ENCODE measurements at regions not wholly inside any gene's neighbourhood (a gene's known extent, or its start where the extent isn't known, plus 50 kb on each side); places are given as distances from the start of the nearest gene placed in this dataset.

DNA sequence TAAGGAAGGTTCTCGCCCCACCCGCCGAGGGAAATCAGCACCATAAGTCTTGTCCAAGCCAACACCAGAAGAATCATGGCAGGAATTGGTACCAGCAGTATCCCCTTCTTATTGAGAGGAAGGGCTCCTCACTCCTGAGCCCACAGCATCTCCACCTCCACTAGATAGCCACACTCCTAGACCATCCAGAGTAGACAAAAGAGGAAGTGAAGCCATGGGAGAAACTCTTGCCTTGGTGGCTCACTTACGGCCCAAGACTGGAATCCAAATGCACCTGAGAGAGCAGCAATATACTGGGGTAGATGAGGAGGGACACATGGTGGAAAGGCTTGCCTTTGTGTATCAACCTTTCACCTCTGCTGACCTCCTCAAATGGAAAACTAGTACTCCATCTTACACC lies 255.3 kb upstream of the PRKX start:
- WGBS (ENCODE audit: insufficient coverage, low coverage, missing lambda C conversion rate), result 0% methylated on average over 4 of the region's 4 CpGs
- DNase-seq (ENCODE audit: extremely low read depth in 1 of 4, low spot score in 3 of 4), result no peak
- in situ Hi-C loops (cut with MboI), result no loop called here

DNA sequence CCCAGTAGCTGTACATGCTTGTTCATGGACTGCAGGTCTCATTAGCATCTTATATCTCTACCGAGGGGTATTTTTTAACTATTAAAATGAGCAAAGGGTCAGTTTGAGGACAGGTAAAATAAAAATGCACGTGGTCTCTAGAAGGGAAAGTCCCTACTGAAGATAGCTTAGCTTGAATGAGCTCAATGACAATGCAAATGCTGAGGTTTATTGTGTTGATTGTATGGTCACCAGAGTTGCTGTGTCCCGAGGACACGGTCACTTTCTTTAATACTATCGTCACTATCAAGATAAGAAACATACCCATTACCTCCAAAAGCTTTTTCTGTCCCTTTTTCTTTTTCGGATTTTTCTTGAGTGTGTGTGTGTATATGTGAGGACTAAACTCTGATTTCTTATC lies 250.5 kb upstream of the PRKX start:
- no peak for DNase-seq (ENCODE audit: extremely low read depth in 1 of 4, low spot score in 3 of 4)
- H3K79me2 ChIP-seq (ENCODE audit: control insufficient read depth, insufficient read depth, low read length), result no peaks in the 10 kb centered on the region
- POLR2A ChIA-PET, result no interaction called here
- no peaks in the 10 kb centered on the region for H3K9me1 ChIP-seq (ENCODE audit: control insufficient read depth, insufficient read depth, low read length)
- H3K9ac ChIP-seq (ENCODE audit: insufficient read depth in 1 of 2, low read depth in 2 of 2, low read length in 2 of 2), result no peak overlapping the region
- no peaks in the 10 kb centered on the region for H3K9me3 ChIP-seq (replicated peaks; ENCODE audit: control insufficient read depth, insufficient read depth, low read depth, low read length)
- 3% methylated on average over 6 of the region's 6 CpGs for WGBS (ENCODE audit: insufficient coverage, low coverage, missing lambda C conversion rate)
- in situ Hi-C loops (cut with MboI) (no loop called here), intact Hi-C loops (cut with micrococcal nuclease) (no loop called here)
- no peaks in the 10 kb centered on the region for H3K27me3 ChIP-seq (ENCODE audit: control insufficient read depth in 2 of 2, insufficient read depth in 2 of 2, low read length in 2 of 2)
- H3K36me3 ChIP-seq (ENCODE audit: control insufficient read depth, insufficient read depth, low read length), result no peaks in the 10 kb centered on the region
- TF ChIP-seq FOSL1 (tag; conservative IDR thresholded peaks at IDR 0.05) (no peak), RNF2 (IDR thresholded peaks at IDR 0.05) (no peak), ZFPM2 (CRISPR knock-in tag; IDR thresholded peaks at IDR 0.05) (no peak), ZBTB17 (CRISPR knock-in tag; IDR thresholded peaks at IDR 0.05) (no peak), TAL1 (IDR thresholded peaks at IDR 0.05) (no peak), ZNF830 (CRISPR knock-in tag; IDR thresholded peaks at IDR 0.05) (no peak), SP1 (CRISPR knock-in tag; IDR thresholded peaks at IDR 0.05) (no peak)
- TF ChIP-seq, protein P1, sequence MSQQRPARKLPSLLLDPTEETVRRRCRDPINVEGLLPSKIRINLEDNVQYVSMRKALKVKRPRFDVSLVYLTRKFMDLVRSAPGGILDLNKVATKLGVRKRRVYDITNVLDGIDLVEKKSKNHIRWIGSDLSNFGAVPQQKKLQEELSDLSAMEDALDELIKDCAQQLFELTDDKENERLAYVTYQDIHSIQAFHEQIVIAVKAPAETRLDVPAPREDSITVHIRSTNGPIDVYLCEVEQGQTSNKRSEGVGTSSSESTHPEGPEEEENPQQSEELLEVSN (IDR thresholded peaks at IDR 0.05; ENCODE audit: borderline replicate concordance in 1 of 2, extremely low read depth in 1 of 2, insufficient read depth in 1 of 2, insufficient read length in 1 of 2, low read depth in 1 of 2, low read length in 1 of 2, poor library complexity in 1 of 2, severe bottlenecking in 1 of 2), result no peak
- TF ChIP-seq, protein P2, sequence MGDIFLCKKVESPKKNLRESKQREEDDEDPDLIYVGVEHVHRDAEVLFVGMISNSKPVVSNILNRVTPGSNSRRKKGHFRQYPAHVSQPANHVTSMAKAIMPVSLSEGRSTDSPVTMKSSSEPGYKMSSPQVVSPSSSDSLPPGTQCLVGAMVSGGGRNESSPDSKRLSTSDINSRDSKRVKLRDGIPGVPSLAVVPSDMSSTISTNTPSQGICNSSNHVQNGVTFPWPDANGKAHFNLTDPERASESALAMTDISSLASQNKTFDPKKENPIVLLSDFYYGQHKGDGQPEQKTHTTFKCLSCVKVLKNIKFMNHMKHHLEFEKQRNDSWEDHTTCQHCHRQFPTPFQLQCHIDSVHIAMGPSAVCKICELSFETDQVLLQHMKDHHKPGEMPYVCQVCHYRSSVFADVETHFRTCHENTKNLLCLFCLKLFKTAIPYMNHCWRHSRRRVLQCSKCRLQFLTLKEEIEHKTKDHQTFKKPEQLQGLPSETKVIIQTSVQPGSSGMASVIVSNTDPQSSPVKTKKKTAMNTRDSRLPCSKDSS (IDR thresholded peaks at IDR 0.05; ENCODE audit: low read depth, partially characterized antibody), result no peak
- H3K27ac ChIP-seq (ENCODE audit: extremely low read depth, low read depth, low read length), result no peak overlapping the region
- H2AFZ ChIP-seq (ENCODE audit: low read depth, low read length), result no peak overlapping the region
- H3K4me2 ChIP-seq (ENCODE audit: insufficient read depth, low read length), result no peak overlapping the region
- CTCF ChIA-PET (ENCODE audit: low intra/inter-chr PET ratio), result interaction anchor here (0.6 kb wide), 1 partner anchor 455 kb away, joined by 3 read pairs; no protein-coding TSS in a partner anchor
- no peaks in the 10 kb centered on the region for H3K4me1 ChIP-seq (replicated peaks in 1 of 2; ENCODE audit: control insufficient read depth in 2 of 2, insufficient read depth in 2 of 2, low read length in 2 of 2)
- no TSS peak for BruUV-seq (replicated peaks)
- ATAC-seq, result no peak
- H4K20me1 ChIP-seq (replicated peaks; ENCODE audit: control insufficient read depth, insufficient read depth, low read length), result no peaks in the 10 kb centered on the region
- FAIRE-seq, result no peak
- H3K4me3 ChIP-seq, result no peak overlapping the region

More for the DNA sequence above, 255.3 kb upstream of the PRKX start:
- Histone ChIP-seq H3K9me3 (replicated peaks; ENCODE audit: control insufficient read depth, insufficient read depth, low read depth, low read length) (no peaks in the 10 kb centered on the region), H3K27me3 (ENCODE audit: control insufficient read depth in 2 of 2, insufficient read depth in 2 of 2, low read length in 2 of 2) (no peaks in the 10 kb centered on the region), H2AFZ (ENCODE audit: low read depth, low read length) (no peak overlapping the region), H3K4me2 (ENCODE audit: insufficient read depth, low read length) (no peak overlapping the region), H3K9me1 (ENCODE audit: control insufficient read depth, insufficient read depth, low read length) (no peaks in the 10 kb centered on the region), H3K27ac (ENCODE audit: extremely low read depth, low read depth, low read length) (no peak overlapping the region), H3K9ac (ENCODE audit: insufficient read depth in 1 of 2, low read depth in 2 of 2, low read length in 2 of 2) (no peak overlapping the region), H4K20me1 (replicated peaks; ENCODE audit: control insufficient read depth, insufficient read depth, low read length) (no peaks in the 10 kb centered on the region), H3K4me3 (no peak overlapping the region), H3K36me3 (ENCODE audit: control insufficient read depth, insufficient read depth, low read length) (no peaks in the 10 kb centered on the region), H3K79me2 (ENCODE audit: control insufficient read depth, insufficient read depth, low read length) (no peaks in the 10 kb centered on the region), H3K4me1 (replicated peaks in 1 of 2; ENCODE audit: control insufficient read depth in 2 of 2, insufficient read depth in 2 of 2, low read length in 2 of 2) (no peaks in the 10 kb centered on the region)
- no TSS peak for BruUV-seq (replicated peaks)
- intact Hi-C loops (cut with micrococcal nuclease), result no loop called here
- POLR2A ChIA-PET, result no interaction called here
- TF ChIP-seq MAZ (CRISPR knock-in tag; conservative IDR thresholded peaks at IDR 0.05 in 1 of 2, IDR thresholded peaks at IDR 0.05 in 1 of 2), result no peak
- TF ChIP-seq SPI1 (IDR thresholded peaks at IDR 0.05; ENCODE audit: borderline replicate concordance, low read depth, low read length), result 0 out of 2 replicates have a peak, but pooled peaks have one; percentile 44
- FAIRE-seq, result no peak
- CTCF ChIA-PET (ENCODE audit: low intra/inter-chr PET ratio), result no interaction called here
- no peak for ATAC-seq
